Head of caudate nucleus (tissue), 42 donors: ENCODE measurements at regions not wholly inside any gene's neighbourhood (a gene's known extent, or its start where the extent isn't known, plus 50 kb on each side); places are given as distances from the start of the nearest gene placed in this dataset.
A peak's percentile ranks its signal among the peaks of the same experiment; 100 is the strongest.

Experiments used
- DNase-seq, 42 donors: peaks; one replicate each; pipeline versions ENCODE4 v3.0.0 to v3.0.0-alpha.2; 2020 to 2021; ENCODE audit warnings: mixed read lengths in 7 of 42
- intact Hi-C: fragments of 100-400 bp; cut with DNase I; formaldehyde crosslinking; loops from one replicate; pipeline ENCODE4 v1.15.0; 2022

- intact Hi-C loops = no loop called here
- no peak for DNase-seq
Measured at GRCh38 chr6:67666177-67666964, 968.7 kb upstream of the ADGRB3 start.

- no peak for DNase-seq
- intact Hi-C loops = no loop called here
Measured at GRCh38 chr6:67664942-67665341, 970.1 kb upstream of the ADGRB3 start.

- intact Hi-C loops = no loop called here
- DNase-seq = peak in 1 of 42 donors; percentile 21
Measured at GRCh38 chr6:67663105-67663895, 971.8 kb upstream of the ADGRB3 start.

GRCh38 chr6:67653561-67653960 lies 981.5 kb upstream of the ADGRB3 start:
- intact Hi-C loops = no loop called here
- DNase-seq = no peak

GRCh38 chr6:67646550-67646949 lies 988.5 kb upstream of the ADGRB3 start:
- no peak for DNase-seq
- intact Hi-C loops = no loop called here

GRCh38 chr6:67643281-67643680 lies 991.8 kb upstream of the ADGRB3 start:
- intact Hi-C loops = no loop called here
- DNase-seq = no peak

- DNase-seq = no peak
- intact Hi-C loops = no loop called here
Measured at GRCh38 chr6:67642582-67642981, 992.5 kb upstream of the ADGRB3 start.

- intact Hi-C loops = no loop called here
Measured at GRCh38 chr6:67640484-67640883, 994.6 kb upstream of the ADGRB3 start.

GRCh38 chr6:67639161-67639560 lies 995.9 kb upstream of the ADGRB3 start:
- intact Hi-C loops = no loop called here
- DNase-seq = no peak

More at GRCh38 chr6:67640484-67640883, 994.6 kb upstream of the ADGRB3 start:
- DNase-seq = no peak

- intact Hi-C loops = no loop called here
- DNase-seq = no peak
Measured at GRCh38 chr6:67634199-67634598, 1000.9 kb upstream of the ADGRB3 start.

GRCh38 chr6:67633058-67633457 lies 1002.0 kb upstream of the ADGRB3 start:
- no peak for DNase-seq
- intact Hi-C loops = no loop called here

GRCh38 chr6:67630146-67630545 lies 1004.9 kb upstream of the ADGRB3 start:
- DNase-seq = peak in 24 of 42 donors; percentile 1 to 73 (median 15)
- intact Hi-C loops = no loop called here

- intact Hi-C loops = no loop called here
- no peak for DNase-seq
Measured at GRCh38 chr6:67629258-67629657, 1005.8 kb upstream of the ADGRB3 start.

- intact Hi-C loops = no loop called here
- no peak for DNase-seq
Measured at GRCh38 chr6:67615796-67616195, 1019.3 kb upstream of the ADGRB3 start.

GRCh38 chr6:67608099-67608749 lies 1026.9 kb upstream of the ADGRB3 start:
- no peak for DNase-seq
- intact Hi-C loops = no loop called here

- intact Hi-C loops = no loop called here
- no peak for DNase-seq
Measured at GRCh38 chr6:67606906-67607828, 1027.9 kb upstream of the ADGRB3 start.

- DNase-seq = no peak
- intact Hi-C loops = no loop called here
Measured at GRCh38 chr6:67594366-67594765, 1040.7 kb upstream of the ADGRB3 start.

GRCh38 chr6:67593247-67593646 lies 1041.8 kb upstream of the ADGRB3 start:
- intact Hi-C loops = no loop called here
- no peak for DNase-seq

- intact Hi-C loops = no loop called here
- DNase-seq = no peak
Measured at GRCh38 chr6:67591910-67592309, 1043.2 kb upstream of the ADGRB3 start.
